ENCODE measurements at regions not wholly inside any gene's neighbourhood (a gene's known extent, or its start where the extent isn't known, plus 50 kb on each side); places are given as distances from the start of the nearest gene placed in this dataset.

DNA sequence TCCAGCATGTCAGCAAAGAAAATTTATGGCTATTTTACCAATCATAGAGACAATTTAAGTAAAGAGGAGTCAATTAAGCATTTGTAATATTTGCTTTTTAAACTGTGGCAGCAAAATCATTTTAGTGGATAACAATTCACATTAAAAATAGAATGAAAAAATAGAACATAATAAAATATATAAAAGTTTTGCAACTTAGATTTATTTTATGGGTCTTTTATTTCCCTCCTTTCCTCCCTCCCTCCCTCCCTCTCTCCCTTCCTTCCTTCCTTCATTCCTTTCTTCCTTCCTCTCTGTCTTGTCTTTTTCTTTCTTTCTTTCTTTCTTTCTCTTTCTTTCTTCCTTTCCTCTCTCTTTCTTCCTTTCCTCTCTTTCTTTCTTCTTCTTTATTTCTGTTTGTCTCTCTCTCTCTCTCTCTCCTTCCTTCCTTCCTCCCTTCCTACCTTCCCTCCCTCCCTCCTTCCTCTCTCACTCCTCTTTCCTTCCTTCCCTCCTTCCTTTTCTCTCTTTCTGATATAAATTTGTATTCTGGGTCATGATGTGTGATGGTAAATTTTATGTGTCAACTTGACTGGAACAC, 610.9 kb upstream of the CITED2 start:
- TF ChIP-seq EZH2 (IDR thresholded peaks at IDR 0.05; ENCODE audit: low read depth), result no peak
- TF ChIP-seq, protein P1, sequence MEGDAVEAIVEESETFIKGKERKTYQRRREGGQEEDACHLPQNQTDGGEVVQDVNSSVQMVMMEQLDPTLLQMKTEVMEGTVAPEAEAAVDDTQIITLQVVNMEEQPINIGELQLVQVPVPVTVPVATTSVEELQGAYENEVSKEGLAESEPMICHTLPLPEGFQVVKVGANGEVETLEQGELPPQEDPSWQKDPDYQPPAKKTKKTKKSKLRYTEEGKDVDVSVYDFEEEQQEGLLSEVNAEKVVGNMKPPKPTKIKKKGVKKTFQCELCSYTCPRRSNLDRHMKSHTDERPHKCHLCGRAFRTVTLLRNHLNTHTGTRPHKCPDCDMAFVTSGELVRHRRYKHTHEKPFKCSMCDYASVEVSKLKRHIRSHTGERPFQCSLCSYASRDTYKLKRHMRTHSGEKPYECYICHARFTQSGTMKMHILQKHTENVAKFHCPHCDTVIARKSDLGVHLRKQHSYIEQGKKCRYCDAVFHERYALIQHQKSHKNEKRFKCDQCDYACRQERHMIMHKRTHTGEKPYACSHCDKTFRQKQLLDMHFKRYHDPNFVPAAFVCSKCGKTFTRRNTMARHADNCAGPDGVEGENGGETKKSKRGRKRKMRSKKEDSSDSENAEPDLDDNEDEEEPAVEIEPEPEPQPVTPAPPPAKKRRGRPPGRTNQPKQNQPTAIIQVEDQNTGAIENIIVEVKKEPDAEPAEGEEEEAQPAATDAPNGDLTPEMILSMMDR (conservative IDR thresholded peaks at IDR 0.05), result no peak

All from PC-9 (cell line).